Neural progenitor cell (in vitro differentiated cells): ENCODE measurements at regions not wholly inside any gene's neighbourhood (a gene's known extent, or its start where the extent isn't known, plus 50 kb on each side); places are given as distances from the start of the nearest gene placed in this dataset.

Source experiments
- CTCF ChIP-seq: fragments of 200-600 bp; sonication (generic); IDR thresholded peaks from 2 replicates; pipeline ENCODE4 v1.5.1; 2017; ENCODE audit warnings: antibody characterized with exemption, mild to moderate bottlenecking
- EZH2 ChIP-seq: fragments of 200-600 bp; sonication (generic); IDR thresholded peaks from 2 replicates; pipeline ENCODE4 v1.6.1; 2017; ENCODE audit warnings: antibody characterized with exemption, mild to moderate bottlenecking, moderate library complexity
- EZH2phosphoT487 ChIP-seq: fragments of 200-600 bp; sonication (generic); IDR thresholded peaks from 2 replicates; pipeline ENCODE4 v1.6.1; 2017; ENCODE audit warnings: antibody characterized with exemption

- no peak for TF ChIP-seq CTCF
- no peak for TF ChIP-seq EZH2phosphoT487
- no peak for TF ChIP-seq EZH2
Measured at GRCh38 chr10:113495553-113495952, 57.3 kb upstream of the HABP2 start.
